GM12878 (cell line): ENCODE measurements at regions not wholly inside any gene's neighbourhood (a gene's known extent, or its start where the extent isn't known, plus 50 kb on each side); places are given as distances from the start of the nearest gene placed in this dataset.

Experiments used
- ATAC-seq: fragments of 200-7000 bp; cut with Tn5 transposase; 3 replicates; pipeline ENCODE4 v1.9.1; 2020; ENCODE audit warnings: mild to moderate bottlenecking, moderate library complexity
- BruUV-seq: library from RNA; stranded (reverse); fragments of 400-500 nt; replicated peaks from 2 replicates; lab custom pipeline; 2021; lab: Mats Ljungman, UMichigan
- CTCF ChIA-PET: fragments of 300-600 bp; sonication (Branson Sonifier 250); formaldehyde crosslinking; extraction: SDS; loops from one replicate; lab custom pipeline; 2021; ENCODE audit warnings: inconsistent platforms; lab: Yijun Ruan, JAX
- POLR2A ChIA-PET: fragments of 350-600 bp; formaldehyde crosslinking; extraction: SDS; loops from one replicate; lab custom pipeline; 2021; ENCODE audit warnings: inconsistent platforms; lab: Charles Lee
- RAD21 ChIA-PET: fragments of 300-600 bp; sonication (Branson Sonifier 250); formaldehyde crosslinking; loops from one replicate; lab custom pipeline; 2023; ENCODE audit warnings: antibody characterized with exemption; ENCODE audit not compliant: unreplicated experiment; lab: Charles Lee
- SMC1A ChIA-PET: fragments of 300-600 bp; sonication (Branson Sonifier 250); formaldehyde crosslinking; loops from one replicate; lab custom pipeline; 2023; ENCODE audit not compliant: unreplicated experiment, uncharacterized antibody; lab: Charles Lee
- DNase-seq: peaks from one replicate; pipeline ENCODE4 v3.0.0-alpha.2; 2011; ENCODE audit warnings: low read depth, low spot score
- FAIRE-seq: peaks from 3 replicates; lab custom pipeline; 2011; peaks lifted over from hg19 to GRCh38; lab: Jason Lieb, UNC
- H2AFZ ChIP-seq: 2 replicates; pipeline ENCODE4 v1.6.0; 2011; ENCODE audit warnings: low read depth, low read length, control low read depth; ENCODE audit not compliant: control insufficient read depth
- H3K27ac ChIP-seq: 2 replicates; pipeline ENCODE4 v1.5.1; 2011; ENCODE audit warnings: control low read depth; ENCODE audit not compliant: control insufficient read depth, insufficient read depth
- H3K27me3 ChIP-seq, 2 experiments: replicated peaks in 1 of 2; 2 replicates each; pipeline versions ENCODE4 v1.6.0 to v1.6.1; 2011; ENCODE audit warnings: low read length in 1 of 2; ENCODE audit not compliant: control insufficient read depth in 2 of 2, insufficient read depth in 2 of 2
- H3K36me3 ChIP-seq, 2 experiments: 2 replicates each; pipeline ENCODE4 v1.5.1; 2011; ENCODE audit warnings: low read length in 1 of 2; ENCODE audit not compliant: control insufficient read depth in 2 of 2, insufficient read depth in 2 of 2
- H3K4me1 ChIP-seq: 2 replicates; pipeline ENCODE4 v1.6.1; 2011; ENCODE audit warnings: mild to moderate bottlenecking, low read length, moderate library complexity, mixed read lengths; ENCODE audit not compliant: control insufficient read depth, insufficient read depth
- H3K4me2 ChIP-seq: 2 replicates; pipeline ENCODE4 v1.6.0; 2011; ENCODE audit warnings: control low read depth; ENCODE audit not compliant: control insufficient read depth, insufficient read depth
- H3K4me3 ChIP-seq: fragments of 200-600 bp; sonication (generic); 2 replicates; pipeline ENCODE4 v1.5.1; 2016
- H3K79me2 ChIP-seq: 2 replicates; pipeline ENCODE4 v1.6.0; 2011; ENCODE audit warnings: low read length; ENCODE audit not compliant: control insufficient read depth, insufficient read depth
- H3K9ac ChIP-seq: 2 replicates; pipeline ENCODE4 v1.8.0; 2011; ENCODE audit warnings: low read length, control low read depth, mixed read lengths; ENCODE audit not compliant: control insufficient read depth, insufficient read depth
- H3K9me3 ChIP-seq: replicated peaks from 3 replicates; pipeline ENCODE4 v1.5.1; 2011; ENCODE audit warnings: mild to moderate bottlenecking, low read length; ENCODE audit not compliant: control insufficient read depth, insufficient read depth
- H4K20me1 ChIP-seq: 2 replicates; pipeline ENCODE4 v1.6.0; 2011; ENCODE audit not compliant: control insufficient read depth, insufficient read depth
- BRCA1 ChIP-seq: IDR thresholded peaks from 2 replicates; pipeline ENCODE4 v1.6.1; 2011; ENCODE audit warnings: low read depth, low read length, improper control_type of control experiment
- CBFB ChIP-seq: IDR thresholded peaks from 2 replicates; pipeline ENCODE4 v1.6.1; 2016; ENCODE audit warnings: antibody characterized with exemption, low read depth
- CUX1 ChIP-seq: IDR thresholded peaks from 2 replicates; pipeline ENCODE4 v1.6.1; 2012; ENCODE audit warnings: improper control_type of control experiment, low read depth, low read length; ENCODE audit not compliant: insufficient replicate concordance
- DPF2 ChIP-seq: fragments of 450-650 bp; IDR thresholded peaks from 2 replicates; pipeline ENCODE4 v1.6.1; 2017; ENCODE audit warnings: mild to moderate bottlenecking
- EGR1 ChIP-seq, 2 experiments: IDR thresholded peaks; 1 replicate in 1 of 2; 2 replicates in 1 of 2; pipeline ENCODE4 v1.6.1; 2011 to 2012; ENCODE audit warnings: low read depth in 2 of 2, low read length in 2 of 2, borderline replicate concordance in 1 of 2, mild to moderate bottlenecking in 1 of 2, moderate library complexity in 1 of 2
- EZH2 ChIP-seq: IDR thresholded peaks from 2 replicates; pipeline ENCODE4 v1.6.1; 2012; ENCODE audit warnings: low read depth, mild to moderate bottlenecking, control low read depth, inconsistent platforms, low read length, borderline replicate concordance; ENCODE audit not compliant: control insufficient read depth
- IKZF1 ChIP-seq: fragments of 450-650 bp; conservative IDR thresholded peaks from 2 replicates; pipeline ENCODE4 v1.6.1; 2017; ENCODE audit warnings: antibody characterized with exemption, mild to moderate bottlenecking
- KAT2A ChIP-seq: conservative IDR thresholded peaks from 2 replicates; pipeline ENCODE4 v1.6.1; 2011; ENCODE audit warnings: low read depth, low read length; ENCODE audit not compliant: control insufficient read depth
- MTA3 ChIP-seq: IDR thresholded peaks from 2 replicates; pipeline ENCODE4 v1.6.1; 2012; ENCODE audit warnings: low read length, inconsistent platforms, borderline replicate concordance
- NKRF ChIP-seq: fragments of 450-650 bp; conservative IDR thresholded peaks from 2 replicates; pipeline ENCODE4 v1.6.1; 2017; ENCODE audit warnings: mild to moderate bottlenecking, moderate library complexity
- NR2C1 ChIP-seq: fragments of 450-650 bp; IDR thresholded peaks from 2 replicates; pipeline ENCODE4 v1.6.1; 2017; ENCODE audit warnings: antibody characterized with exemption, mild to moderate bottlenecking, moderate library complexity
- SREBF2 ChIP-seq: IDR thresholded peaks from 2 replicates; pipeline ENCODE4 v1.6.1; 2012; ENCODE audit warnings: mild to moderate bottlenecking, low read length
- TARDBP ChIP-seq: IDR thresholded peaks from 2 replicates; pipeline ENCODE4 v1.6.1; 2016; ENCODE audit warnings: borderline replicate concordance
- ZNF24 ChIP-seq: fragments of 450-650 bp; IDR thresholded peaks from 2 replicates; pipeline ENCODE4 v1.6.1; 2017; ENCODE audit warnings: antibody characterized with exemption, mild to moderate bottlenecking
- ZNF274 ChIP-seq: IDR thresholded peaks from one replicate; pipeline ENCODE4 v1.8.0; 2011; ENCODE audit not compliant: insufficient read length, insufficient read depth
- WGBS: methylation state at CpG from one replicate; pipeline ENCODE4 v1.1.6; 2016; ENCODE audit warnings: low lambda C conversion rate; ENCODE audit not compliant: insufficient replicate concordance, insufficient coverage; ENCODE audit errors: missing lambda C conversion rate; 5-methylcytosine and 5-hydroxymethylcytosine counted together
- in situ Hi-C: fragments of 300-500 bp; cut with MboI; formaldehyde crosslinking; loops from 9 replicates; pipeline ENCODE4 v1.14.3; 2018; ENCODE audit warnings: mixed read lengths
- intact Hi-C: fragments of 100-400 bp; cut with micrococcal nuclease; formaldehyde crosslinking; loops from one replicate; pipeline ENCODE4 v1.14.2; 2022; ENCODE audit not compliant: unreplicated experiment

GRCh38 chr1:185435696-185436379 lies 118.8 kb upstream of the IVNS1ABP start:
- WGBS = 67% methylated on average over 1 of the region's 1 CpG

More at GRCh38 chr1:185435696-185436379, 118.8 kb upstream of the IVNS1ABP start:
- H3K27me3 ChIP-seq = no peaks in the 10 kb centered on the region
- no peak overlapping the region for H3K4me2 ChIP-seq
- BruUV-seq = no TSS peak
- ChIA-PET RAD21 (no interaction called here), POLR2A (no interaction called here), SMC1A (interaction anchor here (0.5 to 0.8 kb wide), 2 partner anchors 58 to 105 kb away, joined by 3 to 4 read pairs; no protein-coding TSS in a partner anchor), CTCF (interaction anchor here (0.6 kb wide), 1 partner anchor 26 kb away, joined by 3 read pairs; no protein-coding TSS in a partner anchor)
- no peaks in the 10 kb centered on the region for H3K4me1 ChIP-seq
- no peak overlapping the region for H2AFZ ChIP-seq
- H3K9ac ChIP-seq = no peak overlapping the region
- no peaks in the 10 kb centered on the region for H4K20me1 ChIP-seq
- in situ Hi-C loops (no loop called here), intact Hi-C loops (no loop called here)
- no peaks in the 10 kb centered on the region for H3K36me3 ChIP-seq
- no peak for ATAC-seq
- H3K79me2 ChIP-seq = no peaks in the 10 kb centered on the region
- TF ChIP-seq KAT2A (no peak), DPF2 (no peak), EGR1 (IDR thresholded peaks at IDR 0.05; ENCODE audit: borderline replicate concordance in 1 of 2, low read depth in 2 of 2, low read length in 2 of 2) (no peak), CBFB (no peak), CUX1 (no peak), IKZF1 (no peak), NR2C1 (no peak), MTA3 (no peak), SREBF2 (no peak), TARDBP (no peak), EZH2 (no peak), ZNF274 (no peak), NKRF (no peak), BRCA1 (no peak), ZNF24 (no peak)
- no peaks in the 10 kb centered on the region for H3K9me3 ChIP-seq
- no peak for DNase-seq
- no peak for FAIRE-seq
- H3K27ac ChIP-seq = no peak overlapping the region
- no peak overlapping the region for H3K4me3 ChIP-seq
